ENCODE measurements at regions not wholly inside any gene's neighbourhood (a gene's known extent, or its start where the extent isn't known, plus 50 kb on each side); places are given as distances from the start of the nearest gene placed in this dataset.

DNA sequence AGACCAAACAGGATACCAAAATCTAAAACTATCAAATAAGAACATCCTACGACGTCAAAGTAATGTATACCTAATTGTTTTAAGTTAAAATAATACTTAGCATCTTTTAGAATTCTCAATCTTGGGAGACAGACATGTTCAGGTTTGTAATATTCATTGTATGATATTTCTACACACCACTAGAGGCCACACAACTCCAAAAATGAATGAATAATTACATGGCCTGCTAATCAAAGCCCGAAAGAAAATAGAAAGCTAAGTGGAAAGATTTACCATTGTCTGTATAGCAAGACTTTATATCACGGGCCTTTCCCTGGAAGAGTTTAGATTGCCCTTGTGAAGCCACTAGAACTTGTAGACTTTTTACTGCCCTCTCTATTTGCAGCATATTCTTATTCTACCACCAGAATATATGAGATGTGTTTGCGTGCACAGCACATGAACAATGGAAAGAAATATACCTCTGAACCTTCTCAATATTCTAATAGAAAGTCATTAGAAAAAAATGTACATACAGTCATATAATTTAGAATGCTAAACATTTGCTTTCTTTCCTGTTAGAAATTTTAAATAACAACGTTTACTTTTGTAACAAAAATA, 380.1 kb upstream of the NUDT12 start:
- H3K27me3 ChIP-seq (ENCODE audit: control insufficient read depth, insufficient read depth, low read length, poor library complexity, severe bottlenecking) = no peaks in the 10 kb centered on the region
- no peaks in the 10 kb centered on the region for H3K36me3 ChIP-seq (ENCODE audit: control insufficient read depth, insufficient read depth, low read length)
- H3K4me3 Mint-ChIP-seq = no peak overlapping the region
- no peak for DNase-seq
- 86 to 100% methylated on average over 2 to 6 of the region's 6 CpGs for WGBS, 2 experiments (ENCODE audit: insufficient coverage in 1 of 2, insufficient read length in 1 of 2)
- H3K36me3 Mint-ChIP-seq (ENCODE audit: low read depth) = no peaks in the 10 kb centered on the region
- no peaks in the 10 kb centered on the region for H3K9me3 ChIP-seq (ENCODE audit: control insufficient read depth, low read length)
- no peaks in the 10 kb centered on the region for H3K9me3 Mint-ChIP-seq
- H3K27me3 Mint-ChIP-seq (ENCODE audit: insufficient read depth) = no peaks in the 10 kb centered on the region
- peaks cover 5% of the 10 kb centered on the region for H3K4me1 ChIP-seq (ENCODE audit: control insufficient read depth, insufficient read depth, low read length)
- TF ChIP-seq, protein P1, sequence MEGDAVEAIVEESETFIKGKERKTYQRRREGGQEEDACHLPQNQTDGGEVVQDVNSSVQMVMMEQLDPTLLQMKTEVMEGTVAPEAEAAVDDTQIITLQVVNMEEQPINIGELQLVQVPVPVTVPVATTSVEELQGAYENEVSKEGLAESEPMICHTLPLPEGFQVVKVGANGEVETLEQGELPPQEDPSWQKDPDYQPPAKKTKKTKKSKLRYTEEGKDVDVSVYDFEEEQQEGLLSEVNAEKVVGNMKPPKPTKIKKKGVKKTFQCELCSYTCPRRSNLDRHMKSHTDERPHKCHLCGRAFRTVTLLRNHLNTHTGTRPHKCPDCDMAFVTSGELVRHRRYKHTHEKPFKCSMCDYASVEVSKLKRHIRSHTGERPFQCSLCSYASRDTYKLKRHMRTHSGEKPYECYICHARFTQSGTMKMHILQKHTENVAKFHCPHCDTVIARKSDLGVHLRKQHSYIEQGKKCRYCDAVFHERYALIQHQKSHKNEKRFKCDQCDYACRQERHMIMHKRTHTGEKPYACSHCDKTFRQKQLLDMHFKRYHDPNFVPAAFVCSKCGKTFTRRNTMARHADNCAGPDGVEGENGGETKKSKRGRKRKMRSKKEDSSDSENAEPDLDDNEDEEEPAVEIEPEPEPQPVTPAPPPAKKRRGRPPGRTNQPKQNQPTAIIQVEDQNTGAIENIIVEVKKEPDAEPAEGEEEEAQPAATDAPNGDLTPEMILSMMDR (conservative IDR thresholded peaks at IDR 0.05) = no peak
- no peak overlapping the region for H3K27ac ChIP-seq (ENCODE audit: low read depth, low read length)
- no peak overlapping the region for H3K9ac ChIP-seq (ENCODE audit: extremely low read depth, low read length, poor library complexity, severe bottlenecking)
- peaks cover 12% of the 10 kb centered on the region for H3K4me1 Mint-ChIP-seq
- H3K27ac Mint-ChIP-seq = no peak overlapping the region
- no peak overlapping the region for H3K4me3 ChIP-seq (ENCODE audit: low read length)

DNA sequence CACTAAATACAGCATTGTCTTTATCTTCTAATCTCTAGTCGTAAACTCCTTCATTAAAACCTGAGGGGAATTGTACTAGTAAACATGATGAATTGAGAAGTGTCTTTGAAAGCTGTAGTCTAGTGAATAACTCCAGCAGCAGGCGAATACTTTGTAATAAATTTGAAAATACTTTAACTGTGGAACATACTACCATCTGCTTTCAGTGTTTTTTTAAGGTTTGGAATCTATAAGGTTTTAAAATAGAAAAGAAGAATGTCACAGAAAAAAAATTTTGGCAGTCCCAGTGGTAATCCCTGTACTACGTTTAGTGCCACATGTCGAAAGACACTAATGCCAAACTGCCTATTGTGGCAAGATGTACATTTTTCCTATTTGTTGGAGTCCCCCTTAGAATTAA, 379.0 kb upstream of the NUDT12 start:
- Mint-ChIP-seq H3K27ac (no peak overlapping the region), H3K4me3 (no peak overlapping the region), H3K9me3 (no peaks in the 10 kb centered on the region), H3K27me3 (ENCODE audit: insufficient read depth) (no peaks in the 10 kb centered on the region), H3K36me3 (ENCODE audit: low read depth) (no peaks in the 10 kb centered on the region), H3K4me1 (peaks cover 12% of the 10 kb centered on the region)
- Histone ChIP-seq H3K36me3 (ENCODE audit: control insufficient read depth, insufficient read depth, low read length) (no peaks in the 10 kb centered on the region), H3K9ac (ENCODE audit: extremely low read depth, low read length, poor library complexity, severe bottlenecking) (no peak overlapping the region), H3K4me3 (ENCODE audit: low read length) (no peak overlapping the region), H3K4me1 (ENCODE audit: control insufficient read depth, insufficient read depth, low read length) (peaks cover 5% of the 10 kb centered on the region), H3K9me3 (ENCODE audit: control insufficient read depth, low read length) (no peaks in the 10 kb centered on the region), H3K27me3 (ENCODE audit: control insufficient read depth, insufficient read depth, low read length, poor library complexity, severe bottlenecking) (no peaks in the 10 kb centered on the region), H3K27ac (ENCODE audit: low read depth, low read length) (no peak overlapping the region)
- no peak for DNase-seq
- TF ChIP-seq, protein P1 (conservative IDR thresholded peaks at IDR 0.05) = no peak
- WGBS, 2 experiments (ENCODE audit: insufficient coverage in 1 of 2, insufficient read length in 1 of 2) = 93 to 100% methylated on average over 3 to 4 of the region's 4 CpGs

DNA sequence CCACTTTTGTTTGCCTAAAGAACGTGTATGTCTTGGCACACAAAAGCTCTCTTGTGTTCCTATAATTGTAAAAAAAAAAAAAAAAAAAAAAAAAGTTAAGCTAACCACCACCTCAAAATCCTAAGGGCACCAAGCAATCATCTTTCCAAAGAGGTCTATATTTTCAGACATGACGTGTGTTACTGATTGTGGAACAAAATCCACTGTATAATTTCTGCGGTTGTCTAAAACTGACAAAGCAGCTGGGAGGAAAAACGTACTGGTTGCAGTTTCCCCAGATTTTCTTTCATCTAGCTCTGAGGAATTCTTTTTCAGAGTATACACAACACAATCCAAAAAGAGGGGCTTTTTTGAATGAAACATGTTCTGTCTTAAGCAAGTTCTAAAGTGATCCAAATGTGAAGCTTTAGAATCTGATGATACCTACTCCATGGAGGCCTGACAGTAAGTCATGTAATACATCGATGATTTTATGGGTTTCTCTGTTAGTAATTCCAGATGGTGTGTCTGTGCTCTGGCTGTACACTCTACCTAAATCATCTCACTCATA, 375.6 kb upstream of the NUDT12 start:
- H3K4me1 Mint-ChIP-seq = peaks cover 12% of the 10 kb centered on the region
- no peak overlapping the region for H3K9ac ChIP-seq (ENCODE audit: extremely low read depth, low read length, poor library complexity, severe bottlenecking)
- no peaks in the 10 kb centered on the region for H3K27me3 ChIP-seq (ENCODE audit: control insufficient read depth, insufficient read depth, low read length, poor library complexity, severe bottlenecking)
- no peaks in the 10 kb centered on the region for H3K9me3 ChIP-seq (ENCODE audit: control insufficient read depth, low read length)
- H3K27ac ChIP-seq (ENCODE audit: low read depth, low read length) = no peak overlapping the region
- H3K4me1 ChIP-seq (ENCODE audit: control insufficient read depth, insufficient read depth, low read length) = peaks cover 5% of the 10 kb centered on the region
- H3K4me3 Mint-ChIP-seq = no peak overlapping the region
- TF ChIP-seq, protein P1 (conservative IDR thresholded peaks at IDR 0.05) = no peak
- H3K27ac Mint-ChIP-seq = no peak overlapping the region
- no peaks in the 10 kb centered on the region for H3K36me3 Mint-ChIP-seq (ENCODE audit: low read depth)
- 93% methylated on average over 2 to 5 of the region's 5 CpGs for WGBS, 2 experiments (ENCODE audit: insufficient coverage in 1 of 2, insufficient read length in 1 of 2)
- H3K27me3 Mint-ChIP-seq (ENCODE audit: insufficient read depth) = no peaks in the 10 kb centered on the region
- H3K36me3 ChIP-seq (ENCODE audit: control insufficient read depth, insufficient read depth, low read length) = peaks cover 8% of the 10 kb centered on the region
- no peak for DNase-seq
- H3K9me3 Mint-ChIP-seq = no peaks in the 10 kb centered on the region
- no peak overlapping the region for H3K4me3 ChIP-seq (ENCODE audit: low read length)

Data from endodermal cell (in vitro differentiated cells).